Stimulated activated naive B cell treated with anti-CD40 and anti-IgM and Interleukin-4, amounts not matched to agents 10 μg/mL and 1 μg/mL and 100 μg/mL, for 72 hours (primary cell): ENCODE measurements at regions not wholly inside any gene's neighbourhood (a gene's known extent, or its start where the extent isn't known, plus 50 kb on each side); places are given as distances from the start of the nearest gene placed in this dataset.
"Not testable (repeated sequence)": the region's sequence is repeated elsewhere in the genome, so short reads cannot be mapped to it uniquely, and the experiment has no call there.

Experiments used
- ATAC-seq, 2 donors: fragments of 150-1000 bp; cut with Tn5 transposase; replicated peaks; 2 replicates each; pipeline ENCODE4 v1.10.0; 2021; ENCODE audit warnings: moderate library complexity in 1 of 2
- DNase-seq: peaks from one replicate; pipeline ENCODE4 v3.0.0; 2021
- H3K27ac Mint-ChIP-seq: one replicate; pipeline ENCODE4 v1.8.0; 2022; ENCODE audit warnings: mild to moderate bottlenecking, mixed read lengths
- H3K27me3 Mint-ChIP-seq, 2 donors: one replicate each; pipeline ENCODE4 v1.8.0; 2022; ENCODE audit warnings: mixed read lengths in 2 of 2
- H3K36me3 Mint-ChIP-seq, 2 donors: one replicate each; pipeline ENCODE4 v1.8.0; 2022; ENCODE audit warnings: mixed read lengths in 2 of 2, mild to moderate bottlenecking in 1 of 2
- H3K4me1 Mint-ChIP-seq, 2 donors: one replicate each; pipeline ENCODE4 v1.8.0; 2022; ENCODE audit warnings: mixed read lengths in 2 of 2, mild to moderate bottlenecking in 1 of 2
- H3K4me3 Mint-ChIP-seq, 2 donors: one replicate each; pipeline ENCODE4 v1.8.0; 2022; ENCODE audit warnings: mild to moderate bottlenecking in 2 of 2, mixed read lengths in 2 of 2, moderate library complexity in 1 of 2
- H3K9me3 Mint-ChIP-seq, 2 donors: one replicate each; pipeline ENCODE4 v1.8.0; 2022; ENCODE audit warnings: mixed read lengths in 2 of 2, mild to moderate bottlenecking in 1 of 2

DNA sequence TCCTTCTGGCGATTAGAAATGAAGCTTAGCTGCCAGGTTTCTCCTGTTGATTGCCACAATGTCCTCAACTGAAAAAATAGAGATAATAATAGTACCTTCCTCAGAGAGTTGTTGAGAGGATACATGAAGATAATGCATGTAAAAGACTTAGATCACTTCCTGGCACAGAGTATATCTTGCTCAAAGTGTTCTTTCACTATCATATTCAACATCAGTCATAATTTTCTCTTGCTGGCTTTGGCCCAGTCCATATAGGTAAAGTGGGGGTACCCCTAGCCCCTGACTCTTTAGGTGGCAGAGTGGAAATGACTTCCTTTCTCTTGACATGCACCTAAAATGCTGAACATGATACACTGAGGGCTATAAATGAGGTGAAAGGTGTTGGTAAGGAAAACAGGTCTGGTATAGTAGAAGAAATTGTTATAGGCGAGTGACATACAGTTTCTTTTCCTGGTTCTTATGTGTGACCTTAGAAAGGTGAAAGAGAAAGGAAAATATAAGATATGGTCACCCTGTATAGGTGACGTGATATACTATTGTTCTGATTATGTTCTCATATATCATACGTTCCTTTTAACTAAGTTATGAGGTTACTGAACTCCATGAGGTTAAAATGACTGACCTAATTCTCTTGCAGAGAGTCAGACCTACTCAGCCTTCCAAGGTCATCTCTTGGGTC is 209.9 kb upstream of the DEPDC1 start:
- H3K4me1 Mint-ChIP-seq, result no peaks in the 10 kb centered on the region

DNA sequence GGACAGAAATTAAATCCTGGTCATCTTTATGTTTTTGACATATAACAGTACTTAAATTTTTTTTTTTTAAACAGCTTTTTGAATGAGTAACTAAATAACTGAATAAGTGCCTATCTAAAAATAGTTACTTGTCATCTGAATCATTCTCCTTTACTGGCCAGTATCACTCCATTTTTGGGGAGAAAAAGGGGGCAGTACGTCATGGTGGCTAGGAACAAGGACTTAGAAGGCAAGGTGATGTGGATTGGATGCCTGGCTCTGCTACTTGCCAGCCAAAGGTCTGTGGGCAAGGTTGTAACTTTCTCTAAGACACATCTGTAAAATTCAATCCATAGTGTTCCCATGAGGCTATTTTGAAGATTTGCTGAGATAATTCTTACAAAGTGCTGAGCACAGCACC is 220.4 kb upstream of the DEPDC1 start:
- DNase-seq (no peak), ATAC-seq (no peak)
- Mint-ChIP-seq H3K4me3 (no peak overlapping the region), H3K27ac (no peak overlapping the region), H3K4me1 (no peaks in the 10 kb centered on the region), H3K9me3 (peaks cover 0 to 3% of the 10 kb centered on the region in 2 donors), H3K36me3 (no peaks in the 10 kb centered on the region), H3K27me3 (no peaks in the 10 kb centered on the region)

More for the DNA sequence above, 209.9 kb upstream of the DEPDC1 start:
- no peak overlapping the region for H3K27ac Mint-ChIP-seq
- peaks cover 16 to 22% of the 10 kb centered on the region in 2 donors for H3K9me3 Mint-ChIP-seq
- no peak for ATAC-seq
- H3K36me3 Mint-ChIP-seq, result no peaks in the 10 kb centered on the region
- no peak overlapping the region for H3K4me3 Mint-ChIP-seq
- no peaks in the 10 kb centered on the region for H3K27me3 Mint-ChIP-seq
- no peak for DNase-seq

DNA sequence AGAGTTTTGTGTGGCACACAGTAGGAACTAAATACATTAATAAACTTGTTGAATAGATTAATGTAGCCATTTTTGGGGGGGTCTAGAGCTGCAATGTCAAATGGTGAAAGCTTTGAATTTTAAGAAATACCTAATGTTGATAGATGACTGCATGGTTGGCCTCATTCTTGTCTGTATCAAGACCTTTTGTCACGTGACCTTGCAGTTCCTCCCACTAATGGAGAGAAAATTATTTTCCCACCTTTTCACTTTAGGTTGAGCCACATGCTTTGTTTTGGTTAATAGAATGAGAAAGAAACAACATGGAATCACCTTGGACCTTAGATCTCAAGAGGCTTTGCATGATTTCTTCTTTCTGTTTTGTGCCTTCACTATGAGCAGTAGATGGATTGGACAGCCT is 223.6 kb upstream of the DEPDC1 start:
- DNase-seq, result no peak
- no peak overlapping the region for H3K27ac Mint-ChIP-seq
- H3K36me3 Mint-ChIP-seq, result no peaks in the 10 kb centered on the region
- no peak for ATAC-seq
- no peak overlapping the region for H3K4me3 Mint-ChIP-seq
- H3K9me3 Mint-ChIP-seq, result no peaks in the 10 kb centered on the region
- H3K4me1 Mint-ChIP-seq, result no peaks in the 10 kb centered on the region
- no peaks in the 10 kb centered on the region for H3K27me3 Mint-ChIP-seq

DNA sequence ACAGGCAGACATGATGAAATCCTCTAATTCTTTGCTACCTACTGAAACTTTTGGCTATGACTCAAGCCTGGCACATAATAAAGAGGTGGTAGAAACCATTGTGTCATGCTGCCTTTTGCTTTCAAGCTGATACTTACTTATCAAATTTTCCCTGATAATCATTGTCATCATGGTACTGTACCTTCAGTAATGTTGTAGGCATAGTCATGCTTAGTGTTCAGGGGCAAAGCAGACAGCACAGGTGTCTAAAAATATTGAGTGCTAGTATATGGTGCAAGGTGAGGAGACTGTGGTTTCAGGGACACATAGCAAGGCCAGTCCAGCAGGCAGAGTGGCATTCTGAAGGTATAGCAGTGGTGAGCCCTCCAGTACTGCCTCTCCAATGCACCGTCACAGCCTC is 226.9 kb upstream of the DEPDC1 start:
- Mint-ChIP-seq H3K27me3 (no peaks in the 10 kb centered on the region), H3K9me3 (no peaks in the 10 kb centered on the region), H3K36me3 (no peaks in the 10 kb centered on the region), H3K27ac (no peak overlapping the region), H3K4me1 (no peaks in the 10 kb centered on the region), H3K4me3 (no peak overlapping the region)
- no peak for ATAC-seq
- no peak for DNase-seq

DNA sequence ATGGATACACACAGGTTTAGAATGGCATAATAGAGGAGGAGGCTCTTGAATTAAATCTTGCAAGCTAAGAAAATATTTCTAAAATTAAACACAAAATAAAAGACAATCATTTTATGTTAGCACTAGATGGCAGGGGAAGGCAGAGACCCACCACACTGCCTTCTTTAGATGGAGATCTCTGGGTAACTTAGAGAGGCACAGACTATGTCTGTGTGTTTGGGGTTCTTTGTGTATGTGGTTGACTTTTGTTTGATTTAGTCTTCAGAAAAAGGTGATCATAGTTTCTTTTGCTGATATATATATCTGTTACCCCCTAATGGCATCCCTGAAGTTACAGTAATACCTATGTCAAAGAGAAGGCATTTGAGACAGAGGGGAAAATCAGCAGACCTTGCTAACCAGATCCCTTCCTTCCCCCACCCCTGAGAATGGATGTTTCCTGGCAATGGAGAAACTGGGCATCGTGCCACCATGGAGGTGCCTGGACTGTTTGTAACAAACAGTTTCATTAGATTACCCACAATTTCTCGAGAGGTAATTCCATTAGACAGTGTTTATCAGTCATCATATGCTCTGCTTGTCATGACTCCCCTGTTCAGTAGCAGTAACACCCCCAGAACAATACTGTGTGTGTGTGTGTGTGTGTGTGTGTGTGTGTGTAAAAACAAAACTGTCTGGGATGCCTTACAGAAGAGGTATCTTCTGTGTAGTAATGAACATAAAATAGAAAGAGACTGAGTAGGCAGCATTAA is 228.3 kb upstream of the DEPDC1 start:
- ATAC-seq (no peak), DNase-seq (no peak)
- Mint-ChIP-seq H3K27ac (no peak overlapping the region), H3K4me3 (no peak overlapping the region), H3K4me1 (no peaks in the 10 kb centered on the region), H3K36me3 (no peaks in the 10 kb centered on the region), H3K27me3 (no peaks in the 10 kb centered on the region), H3K9me3 (no peaks in the 10 kb centered on the region)

DNA sequence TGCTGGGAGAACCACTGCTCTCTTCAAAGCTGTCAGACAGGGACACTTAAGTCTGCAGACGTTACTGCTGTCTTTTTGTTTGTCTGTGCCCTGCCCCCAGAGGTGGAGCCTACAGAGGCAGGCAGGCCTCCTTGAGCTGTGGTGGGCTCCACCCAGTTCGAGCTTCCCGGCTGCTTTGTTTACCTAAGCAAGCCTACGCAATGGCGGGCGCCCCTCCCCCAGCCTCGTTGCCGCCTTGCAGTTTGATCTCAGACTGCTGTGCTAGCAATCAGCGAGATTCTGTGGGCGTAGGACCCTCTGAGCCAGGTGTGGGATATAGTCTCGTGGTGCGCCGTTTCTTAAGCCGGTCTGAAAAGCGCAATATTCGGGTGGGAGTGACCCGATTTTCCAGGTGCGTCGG is 242.6 kb upstream of the DEPDC1 start:
- not testable (repeated sequence) for DNase-seq, H3K4me1 Mint-ChIP-seq, H3K4me3 Mint-ChIP-seq, H3K27ac Mint-ChIP-seq, ATAC-seq, H3K36me3 Mint-ChIP-seq, H3K27me3 Mint-ChIP-seq
- peaks cover 12 to 14% of the 10 kb centered on the region in 2 donors for H3K9me3 Mint-ChIP-seq

DNA sequence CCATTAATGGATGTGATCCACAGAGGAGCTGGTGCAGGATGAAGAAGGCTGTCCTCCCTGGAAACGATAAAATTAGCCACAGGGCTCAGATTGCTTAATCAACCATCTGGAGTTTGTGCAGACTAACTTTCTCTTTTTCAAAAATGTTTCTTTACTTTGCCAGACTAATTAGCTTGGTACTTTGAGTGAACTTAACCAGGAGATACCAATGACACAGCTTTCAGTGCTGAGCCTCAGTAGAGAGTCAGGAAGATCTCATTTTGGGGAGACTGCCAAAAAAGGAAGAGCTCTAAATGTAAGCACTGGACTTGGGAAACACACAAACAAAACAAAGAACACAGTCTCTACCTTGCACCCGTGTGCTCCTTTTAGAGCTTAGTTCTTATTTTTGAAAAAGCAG is 248.1 kb upstream of the DEPDC1 start:
- no peaks in the 10 kb centered on the region for H3K27me3 Mint-ChIP-seq
- peaks cover 12 to 14% of the 10 kb centered on the region in 2 donors for H3K9me3 Mint-ChIP-seq
- H3K4me3 Mint-ChIP-seq, result no peak overlapping the region
- DNase-seq (no peak), ATAC-seq (no peak)
- peaks cover 0 to 3% of the 10 kb centered on the region in 2 donors for H3K36me3 Mint-ChIP-seq
- no peaks in the 10 kb centered on the region for H3K4me1 Mint-ChIP-seq
- H3K27ac Mint-ChIP-seq, result no peak overlapping the region

DNA sequence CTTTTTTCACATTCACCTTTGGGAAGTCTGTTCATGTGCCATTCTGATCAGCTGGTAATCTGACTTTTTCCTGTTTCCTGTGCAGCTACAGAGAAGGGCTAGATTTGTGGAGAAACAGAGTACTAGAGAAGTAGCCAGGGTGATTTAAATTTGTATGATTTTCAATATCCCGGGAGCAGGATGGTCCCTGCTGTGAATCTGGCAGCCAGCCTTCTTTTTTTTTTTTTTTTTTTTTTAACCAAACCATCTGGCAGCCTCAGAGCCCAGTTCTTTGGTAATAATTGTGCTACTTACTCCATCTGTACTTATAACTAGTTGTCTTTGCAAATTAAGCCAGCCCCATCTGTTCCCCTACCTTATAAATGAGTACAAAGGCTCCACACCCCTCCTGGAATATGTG is 248.6 kb upstream of the DEPDC1 start:
- no peaks in the 10 kb centered on the region for H3K4me1 Mint-ChIP-seq
- DNase-seq (no peak), ATAC-seq (no peak)
- peaks cover 12 to 14% of the 10 kb centered on the region in 2 donors for H3K9me3 Mint-ChIP-seq
- H3K27me3 Mint-ChIP-seq, result no peaks in the 10 kb centered on the region
- H3K36me3 Mint-ChIP-seq, result peaks cover 0 to 3% of the 10 kb centered on the region in 2 donors
- H3K27ac Mint-ChIP-seq, result no peak overlapping the region
- H3K4me3 Mint-ChIP-seq, result no peak overlapping the region

DNA sequence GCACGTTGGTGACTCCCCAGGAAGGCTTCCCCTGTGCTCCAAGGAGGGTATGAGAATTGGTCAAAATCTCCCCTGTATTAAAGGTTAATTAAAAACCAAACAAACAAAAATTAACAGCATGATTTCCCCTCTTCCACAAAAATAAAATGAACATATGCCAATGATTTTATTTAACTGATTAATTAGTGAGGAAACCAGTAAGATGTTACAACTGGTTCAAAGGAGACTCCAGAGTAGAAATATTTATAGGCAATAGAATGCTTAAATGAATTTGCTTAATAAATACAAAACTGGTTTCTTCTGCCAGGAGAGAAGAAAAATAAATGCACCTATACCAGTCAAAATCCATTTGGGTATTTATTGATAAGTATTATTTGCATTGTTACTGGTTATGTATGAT is 249.5 kb upstream of the DEPDC1 start:
- Mint-ChIP-seq H3K4me1 (no peaks in the 10 kb centered on the region), H3K36me3 (peaks cover 0 to 3% of the 10 kb centered on the region in 2 donors), H3K27me3 (no peaks in the 10 kb centered on the region), H3K9me3 (peaks cover 9 to 11% of the 10 kb centered on the region in 2 donors), H3K4me3 (no peak overlapping the region), H3K27ac (no peak overlapping the region)
- ATAC-seq (no peak), DNase-seq (no peak)

DNA sequence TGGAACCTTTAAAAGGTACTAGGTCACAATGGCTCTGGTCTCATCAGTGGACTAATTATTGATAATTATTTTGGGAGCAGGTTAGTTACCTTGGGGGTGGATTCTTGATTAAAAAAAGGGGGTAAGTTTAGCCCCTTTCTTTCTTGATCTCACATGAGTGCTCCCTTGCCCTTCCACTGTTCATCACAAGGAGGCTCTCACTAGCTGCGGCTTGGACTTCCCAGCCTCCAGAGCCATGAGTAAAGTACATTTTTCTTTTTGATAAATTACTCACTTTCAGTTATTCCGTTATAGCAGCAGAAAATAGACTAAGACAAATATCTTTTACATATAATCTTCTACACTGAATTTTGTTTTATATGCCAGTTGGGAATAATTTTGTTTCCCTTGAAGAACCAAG is 254.8 kb upstream of the DEPDC1 start:
- Mint-ChIP-seq H3K4me1 (no peaks in the 10 kb centered on the region), H3K9me3 (no peaks in the 10 kb centered on the region), H3K27me3 (no peaks in the 10 kb centered on the region), H3K27ac (no peak overlapping the region), H3K36me3 (no peaks in the 10 kb centered on the region), H3K4me3 (no peak overlapping the region)
- ATAC-seq (no peak), DNase-seq (no peak)

DNA sequence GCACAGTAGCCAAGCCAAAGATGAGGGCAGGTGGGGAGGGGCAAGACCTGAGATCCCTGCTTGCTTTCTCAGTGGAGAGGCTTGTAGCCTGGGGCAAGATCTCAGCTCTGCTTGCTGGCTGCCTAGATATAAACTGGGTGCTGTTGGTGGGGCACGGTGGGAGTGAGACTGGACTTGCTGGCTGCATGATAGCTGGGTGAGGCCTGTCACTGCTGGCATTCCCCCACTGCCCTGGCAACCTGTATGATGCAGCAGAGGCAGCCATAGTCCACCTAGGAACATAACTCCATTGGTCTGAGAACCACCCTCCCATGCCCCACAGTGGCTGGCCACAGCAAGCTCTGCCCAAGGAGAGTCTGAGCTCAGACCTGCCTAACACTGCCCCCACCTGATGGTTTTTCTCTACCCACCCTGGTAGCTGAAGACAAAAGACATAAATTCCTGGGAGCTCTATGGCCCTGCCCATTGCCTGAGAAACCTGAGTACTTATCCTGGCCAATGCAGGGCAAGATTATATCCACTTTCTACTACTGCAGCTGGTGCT is 261.9 kb upstream of the DEPDC1 start:
- Mint-ChIP-seq H3K27ac (no peak overlapping the region), H3K27me3 (no peaks in the 10 kb centered on the region), H3K9me3 (peaks cover 13 to 14% of the 10 kb centered on the region in 2 donors), H3K36me3 (no peaks in the 10 kb centered on the region), H3K4me1 (no peaks in the 10 kb centered on the region), H3K4me3 (no peak overlapping the region)
- ATAC-seq (no peak), DNase-seq (no peak)

DNA sequence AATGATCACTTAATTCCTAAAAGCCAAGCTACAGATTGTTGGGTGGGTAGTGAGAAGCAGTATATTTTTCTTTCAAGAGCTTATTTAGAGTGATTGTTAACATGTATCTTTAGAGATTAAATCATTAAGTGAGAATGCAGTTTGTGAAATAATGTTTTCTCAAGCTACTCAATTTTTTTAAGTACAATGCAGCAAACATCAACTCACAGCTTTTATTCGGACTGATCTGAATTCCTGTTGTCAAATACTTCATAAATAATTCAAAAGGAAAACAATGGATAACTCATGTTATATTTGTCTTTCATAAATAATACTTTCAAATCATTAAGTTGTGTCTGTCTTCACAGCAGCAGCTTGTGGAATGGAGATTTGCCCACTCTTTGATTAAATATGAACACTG is 271.1 kb upstream of the DEPDC1 start:
- DNase-seq, result no peak
- no peak overlapping the region for H3K27ac Mint-ChIP-seq
- H3K9me3 Mint-ChIP-seq, result peaks cover 5 to 8% of the 10 kb centered on the region in 2 donors
- H3K27me3 Mint-ChIP-seq, result no peaks in the 10 kb centered on the region
- H3K36me3 Mint-ChIP-seq, result no peaks in the 10 kb centered on the region
- H3K4me3 Mint-ChIP-seq, result no peak overlapping the region
- no peak for ATAC-seq
- no peaks in the 10 kb centered on the region for H3K4me1 Mint-ChIP-seq

DNA sequence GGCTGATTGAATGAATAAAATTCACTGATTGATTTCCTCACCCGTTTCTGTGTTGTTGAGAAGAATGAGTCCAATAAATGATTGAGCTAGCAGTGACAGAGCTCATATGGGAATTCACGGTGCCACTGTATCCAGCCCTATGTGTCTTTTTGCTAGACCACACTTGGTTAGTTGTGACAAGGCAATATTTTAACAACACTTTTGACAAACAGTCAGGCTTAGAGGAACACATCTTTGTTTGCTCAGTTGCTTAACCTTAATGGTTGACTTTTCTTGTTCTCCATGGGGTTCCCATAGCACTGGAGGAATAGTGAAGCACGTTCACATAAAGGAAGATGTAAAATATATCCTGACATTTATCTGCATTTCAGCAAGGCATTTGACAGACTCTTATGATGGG is 273.9 kb upstream of the DEPDC1 start:
- no peak for DNase-seq
- no peak overlapping the region for H3K27ac Mint-ChIP-seq
- peaks cover 9% of the 10 kb centered on the region in 2 donors for H3K9me3 Mint-ChIP-seq
- no peak overlapping the region for H3K4me3 Mint-ChIP-seq
- no peak for ATAC-seq
- no peaks in the 10 kb centered on the region for H3K27me3 Mint-ChIP-seq
- no peaks in the 10 kb centered on the region for H3K4me1 Mint-ChIP-seq
- no peaks in the 10 kb centered on the region for H3K36me3 Mint-ChIP-seq

DNA sequence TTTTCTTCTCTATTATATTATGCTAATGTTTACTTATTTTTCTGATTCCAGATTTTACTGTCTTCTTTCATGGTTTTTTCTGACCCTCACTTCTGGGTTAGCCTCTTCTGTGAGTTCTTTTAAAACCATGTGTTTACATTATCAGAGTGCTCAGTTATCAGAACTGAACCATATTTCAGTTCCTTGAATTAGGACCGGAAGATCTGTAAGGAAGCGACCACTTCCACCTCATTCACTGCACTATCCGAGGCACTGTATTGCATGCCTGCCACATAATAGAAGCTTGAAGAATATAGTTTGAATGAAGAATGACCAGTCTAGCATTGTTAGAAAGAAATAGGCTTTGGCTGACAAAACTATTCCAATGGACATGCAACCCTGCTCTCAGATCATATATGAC is 281.0 kb upstream of the DEPDC1 start:
- ATAC-seq (no peak), DNase-seq (no peak)
- no peaks in the 10 kb centered on the region for H3K27me3 Mint-ChIP-seq
- no peaks in the 10 kb centered on the region for H3K4me1 Mint-ChIP-seq
- H3K4me3 Mint-ChIP-seq, result no peak overlapping the region
- H3K36me3 Mint-ChIP-seq, result peaks cover 0 to 5% of the 10 kb centered on the region in 2 donors
- H3K27ac Mint-ChIP-seq, result no peak overlapping the region
- H3K9me3 Mint-ChIP-seq, result peaks cover 9 to 11% of the 10 kb centered on the region in 2 donors

DNA sequence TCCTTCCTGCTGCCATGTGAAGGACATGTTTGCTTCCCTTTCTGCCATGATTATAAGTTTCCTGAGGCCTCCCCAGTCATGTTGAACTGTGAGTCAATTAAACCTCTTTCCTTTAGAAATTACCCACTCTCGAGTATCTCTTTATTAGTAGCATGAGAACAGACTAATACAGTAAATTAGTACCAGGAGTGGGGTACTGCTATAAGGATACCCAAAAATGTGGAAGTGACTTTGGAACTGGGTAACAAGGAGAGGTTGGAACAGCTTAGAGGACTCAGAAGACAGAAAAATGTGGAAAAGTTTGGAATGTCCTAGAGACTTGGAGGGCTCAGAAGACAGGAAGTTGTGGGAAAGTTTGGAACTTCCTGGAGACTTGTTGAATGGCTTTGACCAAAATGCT is 283.0 kb upstream of the DEPDC1 start:
- H3K27me3 Mint-ChIP-seq, H3K9me3 Mint-ChIP-seq, H3K4me1 Mint-ChIP-seq, H3K27ac Mint-ChIP-seq, DNase-seq, H3K36me3 Mint-ChIP-seq, H3K4me3 Mint-ChIP-seq, ATAC-seq: not testable (repeated sequence)
